H9 (cell line): ENCODE measurements at regions not wholly inside any gene's neighbourhood (a gene's known extent, or its start where the extent isn't known, plus 50 kb on each side); places are given as distances from the start of the nearest gene placed in this dataset.

Experiments
- DNase-seq: peaks from one replicate; pipeline ENCODE4 v3.0.0-alpha.2; 2017
- H2AFZ ChIP-seq: one replicate; pipeline ENCODE4 v1.6.1; 2013; ENCODE audit warnings: mild to moderate bottlenecking, low read length, control low read depth, moderate library complexity
- H2AK5ac ChIP-seq: 2 replicates; pipeline ENCODE4 v1.6.1; 2013; ENCODE audit warnings: low read length, control low read depth, mixed read lengths; ENCODE audit not compliant: insufficient read length
- H2BK120ac ChIP-seq: one replicate; pipeline ENCODE4 v1.6.1; 2013; ENCODE audit warnings: low read depth, mild to moderate bottlenecking, low read length, control low read depth, inconsistent platforms; ENCODE audit not compliant: poor library complexity, severe bottlenecking
- H2BK12ac ChIP-seq: 2 replicates; pipeline ENCODE4 v1.6.1; 2013; ENCODE audit warnings: low read length, control low read depth, mixed read lengths, low read depth; ENCODE audit not compliant: insufficient read length
- H2BK15ac ChIP-seq: 2 replicates; pipeline ENCODE4 v1.6.1; 2013; ENCODE audit warnings: low read depth, low read length, control low read depth
- H2BK20ac ChIP-seq: one replicate; pipeline ENCODE4 v1.6.1; 2013; ENCODE audit warnings: low read depth, mild to moderate bottlenecking, low read length, control low read depth, inconsistent platforms; ENCODE audit not compliant: poor library complexity, severe bottlenecking
- H2BK5ac ChIP-seq: 2 replicates; pipeline ENCODE4 v1.6.1; 2013; ENCODE audit warnings: low read length, control low read depth, mixed read lengths; ENCODE audit not compliant: insufficient read length
- H3K14ac ChIP-seq: 2 replicates; pipeline ENCODE4 v1.6.1; 2013; ENCODE audit warnings: low read length, control low read depth; ENCODE audit not compliant: insufficient read depth
- H3K18ac ChIP-seq: 2 replicates; pipeline ENCODE4 v1.6.1; 2013; ENCODE audit warnings: low read depth, mild to moderate bottlenecking, mixed read lengths, low read length, control low read depth; ENCODE audit not compliant: insufficient read length
- H3K23ac ChIP-seq: 2 replicates; pipeline ENCODE4 v1.6.1; 2013; ENCODE audit warnings: low read length, control low read depth, mixed read lengths, low read depth; ENCODE audit not compliant: insufficient read length
- H3K23me2 ChIP-seq: 2 replicates; pipeline ENCODE4 v1.6.1; 2013; ENCODE audit warnings: low read depth, mild to moderate bottlenecking, mixed read lengths, low read length, control low read depth; ENCODE audit not compliant: insufficient read length, poor library complexity, severe bottlenecking
- H3K27ac ChIP-seq: 2 replicates; pipeline ENCODE4 v1.5.1; 2013; ENCODE audit warnings: low read length, control low read depth, mixed read lengths, low read depth; ENCODE audit not compliant: insufficient read length
- H3K27me3 ChIP-seq: 2 replicates; pipeline ENCODE4 v1.6.1; 2013; ENCODE audit warnings: low read length, control low read depth, inconsistent platforms; ENCODE audit not compliant: insufficient read depth
- H3K4ac ChIP-seq: 2 replicates; pipeline ENCODE4 v1.6.1; 2013; ENCODE audit warnings: low read depth, mild to moderate bottlenecking, control low read depth, inconsistent platforms, low read length, moderate library complexity
- H3K4me1 ChIP-seq: 2 replicates; pipeline ENCODE4 v1.6.1; 2013; ENCODE audit warnings: low read length, control low read depth, inconsistent platforms; ENCODE audit not compliant: insufficient read depth
- H3K4me2 ChIP-seq: 2 replicates; pipeline ENCODE4 v1.6.1; 2013; ENCODE audit warnings: low read length, control low read depth, mixed read lengths; ENCODE audit not compliant: insufficient read length, insufficient read depth
- H3K56ac ChIP-seq: 2 replicates; pipeline ENCODE4 v1.6.1; 2013; ENCODE audit warnings: low read depth, mild to moderate bottlenecking, mixed read lengths, low read length, control low read depth; ENCODE audit not compliant: insufficient read length
- H3K79me1 ChIP-seq: 2 replicates; pipeline ENCODE4 v1.6.1; 2013; ENCODE audit warnings: low read depth, mild to moderate bottlenecking, moderate library complexity, low read length, control low read depth, inconsistent platforms; ENCODE audit not compliant: insufficient read depth, poor library complexity, severe bottlenecking
- H3K79me2 ChIP-seq: 2 replicates; pipeline ENCODE4 v1.6.1; 2013; ENCODE audit warnings: low read length, control low read depth, inconsistent platforms; ENCODE audit not compliant: insufficient read depth
- H3K9ac ChIP-seq: 2 replicates; pipeline ENCODE4 v1.6.1; 2013; ENCODE audit warnings: low read length, control low read depth, mixed read lengths; ENCODE audit not compliant: insufficient read length; ENCODE audit errors: extremely low read depth
- H3K9me3 ChIP-seq: one replicate; pipeline ENCODE4 v1.6.1; 2013; ENCODE audit warnings: low read depth, low read length, inconsistent platforms; ENCODE audit not compliant: control insufficient read depth
- H3T11ph ChIP-seq: one replicate; pipeline ENCODE4 v1.6.1; 2013; ENCODE audit warnings: mild to moderate bottlenecking, low read length, control low read depth, inconsistent platforms
- H4K20me1 ChIP-seq: one replicate; pipeline ENCODE4 v1.6.1; 2013; ENCODE audit not compliant: control insufficient read depth, insufficient read length, insufficient read depth
- H4K5ac ChIP-seq: 2 replicates; pipeline ENCODE4 v1.6.1; 2013; ENCODE audit warnings: low read depth, mild to moderate bottlenecking, mixed read lengths, low read length, control low read depth; ENCODE audit not compliant: insufficient read length
- H4K8ac ChIP-seq: replicated peaks from 2 replicates; pipeline ENCODE4 v1.6.1; 2013; ENCODE audit warnings: low read length, control low read depth, mixed read lengths, low read depth; ENCODE audit not compliant: insufficient read length
- H4K91ac ChIP-seq: 2 replicates; pipeline ENCODE4 v1.6.1; 2013; ENCODE audit warnings: low read depth, mild to moderate bottlenecking, moderate library complexity, mixed read lengths, low read length, control low read depth; ENCODE audit not compliant: insufficient read length
- H3K27ac Mint-ChIP-seq, 3 experiments: 2 replicates in 2 of 3; 3 replicates in 1 of 3; pipeline ENCODE4 v1.8.0; 2020 to 2021; ENCODE audit warnings: mixed read lengths in 3 of 3, mild to moderate bottlenecking in 1 of 3, moderate library complexity in 1 of 3
- H3K27me3 Mint-ChIP-seq: 2 replicates; pipeline ENCODE4 v1.8.0; 2021; ENCODE audit warnings: low read depth, mild to moderate bottlenecking, moderate library complexity, mixed read lengths
- H3K36me3 Mint-ChIP-seq, 3 experiments: 2 replicates in 2 of 3; 3 replicates in 1 of 3; pipeline ENCODE4 v1.8.0; 2020 to 2021; ENCODE audit warnings: low read depth in 3 of 3, mixed read lengths in 3 of 3; ENCODE audit not compliant: insufficient read depth in 1 of 3
- H3K4me1 Mint-ChIP-seq, 2 experiments: 2 replicates each; pipeline ENCODE4 v1.8.0; 2020; ENCODE audit warnings: mixed read lengths in 2 of 2
- H3K4me3 Mint-ChIP-seq, 2 experiments: 2 replicates in 1 of 2; 3 replicates in 1 of 2; pipeline ENCODE4 v1.8.0; 2020 to 2021; ENCODE audit warnings: mild to moderate bottlenecking in 2 of 2, mixed read lengths in 2 of 2, moderate library complexity in 1 of 2
- H3K9me3 Mint-ChIP-seq, 2 experiments: 2 replicates in 1 of 2; 3 replicates in 1 of 2; pipeline ENCODE4 v1.8.0; 2020; ENCODE audit warnings: mild to moderate bottlenecking in 2 of 2, mixed read lengths in 2 of 2, moderate library complexity in 1 of 2
- WGBS: extraction: QIAGEN DNeasy Blood & Tissue Kit; methylation state at CpG from one replicate; pipeline ENCODE4 v1.1.7; 2013; ENCODE audit warnings: missing lambda C conversion rate, low lambda C conversion rate, mixed read lengths; ENCODE audit not compliant: insufficient read length; ENCODE audit errors: extremely low coverage; 5-methylcytosine and 5-hydroxymethylcytosine counted together
- TF ChIP-seq, protein P1 (sequence below): fragments of 200-600 bp; sonication (generic); conservative IDR thresholded peaks from 3 replicates; pipeline ENCODE4 v1.8.0; 2021; ENCODE audit warnings: antibody characterized with exemption, mild to moderate bottlenecking

DNA sequence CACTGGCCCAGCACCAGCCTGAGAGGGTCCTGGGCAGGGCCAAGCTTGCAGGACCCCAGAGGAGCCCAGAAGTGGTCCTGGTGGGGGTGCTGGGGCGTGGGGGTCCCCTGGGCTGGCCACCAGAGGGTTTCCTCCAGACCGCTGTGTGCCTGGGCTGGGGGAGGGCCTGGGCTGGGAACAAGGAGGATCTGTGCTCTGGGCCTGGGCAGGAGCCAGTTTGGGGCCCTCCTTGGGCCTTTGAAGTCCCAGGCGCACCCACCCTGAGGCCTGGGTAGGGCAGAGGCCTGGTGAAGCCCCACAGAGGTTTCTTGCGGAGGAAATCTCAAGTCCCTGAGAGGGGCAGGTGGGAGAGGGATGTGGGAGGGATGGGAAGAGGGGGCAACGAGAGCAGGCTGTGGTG is 63.4 kb upstream of the GPC1 start:
- Mint-ChIP-seq H3K36me3 (no peaks in the 10 kb centered on the region), H3K27me3 (peaks cover 7% of the 10 kb centered on the region), H3K27ac (no peak overlapping the region), H3K9me3 (no peaks in the 10 kb centered on the region), H3K4me3 (no peak overlapping the region), H3K4me1 (no peaks in the 10 kb centered on the region)
- Histone ChIP-seq H3K79me1 (no peaks in the 10 kb centered on the region), H3K9me3 (no peaks in the 10 kb centered on the region), H3K9ac (no peak overlapping the region), H3T11ph (no peak overlapping the region), H3K56ac (no peak overlapping the region), H2AK5ac (no peak overlapping the region), H2AFZ (no peak overlapping the region), H3K23ac (no peak overlapping the region), H2BK15ac (no peak overlapping the region), H2BK120ac (no peak overlapping the region), H3K27ac (no peak overlapping the region), H2BK5ac (no peak overlapping the region), H2BK12ac (no peak overlapping the region), H4K20me1 (no peaks in the 10 kb centered on the region), H3K18ac (no peak overlapping the region), H4K5ac (no peak overlapping the region), H4K91ac (no peak overlapping the region), H3K4me2 (no peak overlapping the region), H3K23me2 (no peaks in the 10 kb centered on the region), H3K4me1 (no peaks in the 10 kb centered on the region), H3K27me3 (no peaks in the 10 kb centered on the region), H3K79me2 (no peaks in the 10 kb centered on the region), H3K4ac (no peak overlapping the region), H3K14ac (no peak overlapping the region), H2BK20ac (no peak overlapping the region), H4K8ac (no peak overlapping the region)
- no peak for DNase-seq
- TF ChIP-seq, protein P1, sequence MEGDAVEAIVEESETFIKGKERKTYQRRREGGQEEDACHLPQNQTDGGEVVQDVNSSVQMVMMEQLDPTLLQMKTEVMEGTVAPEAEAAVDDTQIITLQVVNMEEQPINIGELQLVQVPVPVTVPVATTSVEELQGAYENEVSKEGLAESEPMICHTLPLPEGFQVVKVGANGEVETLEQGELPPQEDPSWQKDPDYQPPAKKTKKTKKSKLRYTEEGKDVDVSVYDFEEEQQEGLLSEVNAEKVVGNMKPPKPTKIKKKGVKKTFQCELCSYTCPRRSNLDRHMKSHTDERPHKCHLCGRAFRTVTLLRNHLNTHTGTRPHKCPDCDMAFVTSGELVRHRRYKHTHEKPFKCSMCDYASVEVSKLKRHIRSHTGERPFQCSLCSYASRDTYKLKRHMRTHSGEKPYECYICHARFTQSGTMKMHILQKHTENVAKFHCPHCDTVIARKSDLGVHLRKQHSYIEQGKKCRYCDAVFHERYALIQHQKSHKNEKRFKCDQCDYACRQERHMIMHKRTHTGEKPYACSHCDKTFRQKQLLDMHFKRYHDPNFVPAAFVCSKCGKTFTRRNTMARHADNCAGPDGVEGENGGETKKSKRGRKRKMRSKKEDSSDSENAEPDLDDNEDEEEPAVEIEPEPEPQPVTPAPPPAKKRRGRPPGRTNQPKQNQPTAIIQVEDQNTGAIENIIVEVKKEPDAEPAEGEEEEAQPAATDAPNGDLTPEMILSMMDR = no peak
- no CpG with 5 or more reads among the region's 5 CpGs for WGBS
